Neural progenitor cell (in vitro differentiated cells): ENCODE measurements at regions not wholly inside any gene's neighbourhood (a gene's known extent, or its start where the extent isn't known, plus 50 kb on each side); places are given as distances from the start of the nearest gene placed in this dataset.

Experiments used
- DNase-seq: peaks from one replicate; pipeline ENCODE4 v3.0.0-alpha.2; 2016; ENCODE audit warnings: low spot score
- H2AFZ ChIP-seq: fragments of 200-600 bp; sonication (generic); replicated peaks from 2 replicates; pipeline ENCODE4 v1.6.1; 2016; ENCODE audit warnings: antibody characterized with exemption
- H3F3A ChIP-seq: fragments of 200-600 bp; sonication (generic); 2 replicates; pipeline ENCODE4 v1.6.1; 2016; ENCODE audit warnings: antibody characterized with exemption, low read depth
- H3K27ac ChIP-seq: fragments of 200-600 bp; sonication (generic); 2 replicates; pipeline ENCODE4 v1.5.1; 2016; ENCODE audit warnings: mild to moderate bottlenecking
- H3K27me3 ChIP-seq: fragments of 200-600 bp; sonication (generic); 2 replicates; pipeline ENCODE4 v1.6.1; 2016; ENCODE audit warnings: mild to moderate bottlenecking, moderate library complexity
- H3K36me3 ChIP-seq: fragments of 200-600 bp; sonication (generic); 2 replicates; pipeline ENCODE4 v1.5.1; 2016
- H3K4me1 ChIP-seq: fragments of 200-600 bp; sonication (generic); 2 replicates; pipeline ENCODE4 v1.6.1; 2016; ENCODE audit warnings: mixed run types
- H3K4me2 ChIP-seq: fragments of 200-600 bp; sonication (generic); 2 replicates; pipeline ENCODE4 v1.6.1; 2016
- H3K4me3 ChIP-seq: fragments of 200-600 bp; sonication (generic); 2 replicates; pipeline ENCODE4 v1.5.1; 2016
- H3K79me2 ChIP-seq: fragments of 200-600 bp; sonication (generic); 2 replicates; pipeline ENCODE4 v1.6.1; 2016; ENCODE audit warnings: low read depth
- H3K9ac ChIP-seq: fragments of 200-600 bp; sonication (generic); 2 replicates; pipeline ENCODE4 v1.6.1; 2016
- H3K9me3 ChIP-seq: fragments of 200-600 bp; sonication (generic); 2 replicates; pipeline ENCODE4 v1.5.1; 2016; ENCODE audit warnings: low read depth
- H4K20me1 ChIP-seq: fragments of 200-600 bp; sonication (generic); 2 replicates; pipeline ENCODE4 v1.6.1; 2016; ENCODE audit warnings: low read depth
- H3K27ac Mint-ChIP-seq: 3 replicates; pipeline ENCODE4 v1.8.0; 2021; ENCODE audit warnings: mixed read lengths
- H3K27me3 Mint-ChIP-seq: 2 replicates; pipeline ENCODE4 v1.8.0; 2022; ENCODE audit warnings: low read depth, mild to moderate bottlenecking, inconsistent platforms, moderate library complexity, mixed read lengths; ENCODE audit not compliant: insufficient read depth
- H3K36me3 Mint-ChIP-seq: 3 replicates; pipeline ENCODE4 v1.8.0; 2021; ENCODE audit warnings: mixed read lengths
- H3K4me1 Mint-ChIP-seq: 3 replicates; pipeline ENCODE4 v1.8.0; 2021; ENCODE audit warnings: mixed read lengths
- H3K4me3 Mint-ChIP-seq: 3 replicates; pipeline ENCODE4 v1.8.0; 2021; ENCODE audit warnings: mild to moderate bottlenecking, moderate library complexity, mixed read lengths
- H3K9me3 Mint-ChIP-seq: 3 replicates; pipeline ENCODE4 v1.8.0; 2020; ENCODE audit warnings: mixed read lengths
- EZH2 ChIP-seq: fragments of 200-600 bp; sonication (generic); IDR thresholded peaks from 2 replicates; pipeline ENCODE4 v1.6.1; 2017; ENCODE audit warnings: antibody characterized with exemption, mild to moderate bottlenecking, moderate library complexity
- EZH2phosphoT487 ChIP-seq: fragments of 200-600 bp; sonication (generic); IDR thresholded peaks from 2 replicates; pipeline ENCODE4 v1.6.1; 2017; ENCODE audit warnings: antibody characterized with exemption
- TF ChIP-seq, protein P1 (sequence below): fragments of 200-600 bp; sonication (generic); IDR thresholded peaks from 2 replicates; pipeline ENCODE4 v1.5.1; 2017; ENCODE audit warnings: antibody characterized with exemption, mild to moderate bottlenecking

DNA sequence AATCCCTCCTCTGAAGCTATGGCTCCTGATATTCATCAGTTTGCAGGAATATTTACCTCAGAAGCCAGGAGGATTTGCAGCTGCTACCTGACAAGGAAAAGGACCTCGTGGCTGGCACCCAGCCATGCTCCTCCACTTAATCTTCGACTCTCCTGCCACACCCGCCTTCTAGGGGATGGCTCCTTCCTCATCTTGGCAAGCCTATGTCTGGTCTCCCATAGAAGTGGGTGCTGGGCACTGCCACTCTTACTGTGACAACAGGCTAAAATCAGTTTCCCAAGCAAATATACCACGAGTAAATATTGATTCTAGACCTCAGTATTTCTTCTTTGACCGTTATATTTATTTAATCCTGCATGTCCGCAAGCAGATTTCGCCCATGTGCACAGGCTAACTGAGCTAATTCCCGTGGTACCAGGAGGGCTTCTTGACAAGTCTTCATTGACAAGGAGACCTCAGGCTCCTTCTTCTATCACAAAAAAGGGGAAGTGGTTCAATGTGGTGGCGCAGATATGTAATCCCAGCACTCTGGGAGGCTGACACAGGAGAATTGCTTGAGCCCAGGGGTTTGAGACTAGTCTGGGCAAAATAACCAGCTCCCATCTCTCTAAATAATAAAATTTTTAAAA is 52.6 kb upstream of the DCTD start:
- Histone ChIP-seq H4K20me1 (no peaks in the 10 kb centered on the region), H3K9ac (no peak overlapping the region), H3K9me3 (no peaks in the 10 kb centered on the region), H3F3A (no peaks in the 10 kb centered on the region), H3K4me2 (no peak overlapping the region), H3K36me3 (no peaks in the 10 kb centered on the region), H3K27me3 (no peaks in the 10 kb centered on the region), H3K79me2 (no peaks in the 10 kb centered on the region), H2AFZ (peak overlapping the region; percentile 84), H3K27ac (no peak overlapping the region), H3K4me1 (no peaks in the 10 kb centered on the region), H3K4me3 (no peak overlapping the region)
- no peaks in the 10 kb centered on the region for H3K4me1 Mint-ChIP-seq
- H3K36me3 Mint-ChIP-seq = no peaks in the 10 kb centered on the region
- DNase-seq = no peak
- no peaks in the 10 kb centered on the region for H3K9me3 Mint-ChIP-seq
- TF ChIP-seq, protein P1, sequence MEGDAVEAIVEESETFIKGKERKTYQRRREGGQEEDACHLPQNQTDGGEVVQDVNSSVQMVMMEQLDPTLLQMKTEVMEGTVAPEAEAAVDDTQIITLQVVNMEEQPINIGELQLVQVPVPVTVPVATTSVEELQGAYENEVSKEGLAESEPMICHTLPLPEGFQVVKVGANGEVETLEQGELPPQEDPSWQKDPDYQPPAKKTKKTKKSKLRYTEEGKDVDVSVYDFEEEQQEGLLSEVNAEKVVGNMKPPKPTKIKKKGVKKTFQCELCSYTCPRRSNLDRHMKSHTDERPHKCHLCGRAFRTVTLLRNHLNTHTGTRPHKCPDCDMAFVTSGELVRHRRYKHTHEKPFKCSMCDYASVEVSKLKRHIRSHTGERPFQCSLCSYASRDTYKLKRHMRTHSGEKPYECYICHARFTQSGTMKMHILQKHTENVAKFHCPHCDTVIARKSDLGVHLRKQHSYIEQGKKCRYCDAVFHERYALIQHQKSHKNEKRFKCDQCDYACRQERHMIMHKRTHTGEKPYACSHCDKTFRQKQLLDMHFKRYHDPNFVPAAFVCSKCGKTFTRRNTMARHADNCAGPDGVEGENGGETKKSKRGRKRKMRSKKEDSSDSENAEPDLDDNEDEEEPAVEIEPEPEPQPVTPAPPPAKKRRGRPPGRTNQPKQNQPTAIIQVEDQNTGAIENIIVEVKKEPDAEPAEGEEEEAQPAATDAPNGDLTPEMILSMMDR = no peak
- TF ChIP-seq EZH2phosphoT487 (no peak), EZH2 (no peak)
- H3K27ac Mint-ChIP-seq = no peak overlapping the region
- no peak overlapping the region for H3K4me3 Mint-ChIP-seq
- no peaks in the 10 kb centered on the region for H3K27me3 Mint-ChIP-seq

- no peaks in the 10 kb centered on the region for H3K4me1 Mint-ChIP-seq
- peak overlapping the region; percentile 84 for H2AFZ ChIP-seq
- H3K4me2 ChIP-seq = no peak overlapping the region
- H4K20me1 ChIP-seq = no peaks in the 10 kb centered on the region
- H3K4me1 ChIP-seq = no peaks in the 10 kb centered on the region
- H3K4me3 Mint-ChIP-seq = no peak overlapping the region
- no peak overlapping the region for H3K9ac ChIP-seq
- TF ChIP-seq EZH2 (no peak), EZH2phosphoT487 (no peak)
- TF ChIP-seq, protein P1 = no peak
- H3K27me3 ChIP-seq = no peaks in the 10 kb centered on the region
- no peaks in the 10 kb centered on the region for H3K9me3 ChIP-seq
- no peaks in the 10 kb centered on the region for H3K9me3 Mint-ChIP-seq
- no peaks in the 10 kb centered on the region for H3K27me3 Mint-ChIP-seq
- no peaks in the 10 kb centered on the region for H3F3A ChIP-seq
- H3K27ac Mint-ChIP-seq = no peak overlapping the region
- no peaks in the 10 kb centered on the region for H3K36me3 ChIP-seq
- H3K27ac ChIP-seq = no peak overlapping the region
- no peaks in the 10 kb centered on the region for H3K79me2 ChIP-seq
- H3K4me3 ChIP-seq = no peak overlapping the region
- no peak for DNase-seq
- H3K36me3 Mint-ChIP-seq = no peaks in the 10 kb centered on the region
These were observed 51.9 kb upstream of the DCTD start for GRCh38 chr4:182968917-182969650.

DNA sequence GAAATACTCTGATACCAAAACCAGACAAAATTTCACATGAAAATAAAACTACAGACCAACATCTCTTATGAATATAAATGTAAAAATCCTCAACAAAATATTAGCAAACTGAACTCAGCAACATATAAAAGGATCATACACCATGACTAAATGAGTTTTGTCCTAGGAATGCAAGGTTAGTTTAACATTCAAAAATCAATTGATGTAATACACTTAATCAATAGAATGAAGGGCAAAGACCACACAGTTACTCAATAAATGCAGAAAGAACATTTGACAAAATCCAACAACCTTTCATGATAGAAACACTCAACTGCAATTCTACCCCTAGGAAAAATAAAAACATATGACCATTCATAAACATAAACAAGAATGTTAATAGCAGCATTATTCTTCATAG is 50.2 kb upstream of the DCTD start:
- no peak overlapping the region for H3K4me3 Mint-ChIP-seq
- H3K36me3 Mint-ChIP-seq = no peaks in the 10 kb centered on the region

More for the DNA sequence above, 50.2 kb upstream of the DCTD start:
- Histone ChIP-seq H3K4me3 (no peak overlapping the region), H3K4me2 (no peak overlapping the region), H3K79me2 (no peaks in the 10 kb centered on the region), H3F3A (no peaks in the 10 kb centered on the region), H3K4me1 (no peaks in the 10 kb centered on the region), H3K36me3 (no peaks in the 10 kb centered on the region), H4K20me1 (no peaks in the 10 kb centered on the region), H3K27me3 (no peaks in the 10 kb centered on the region), H2AFZ (no peak overlapping the region), H3K9me3 (no peaks in the 10 kb centered on the region), H3K9ac (no peak overlapping the region), H3K27ac (no peak overlapping the region)
- no peaks in the 10 kb centered on the region for H3K27me3 Mint-ChIP-seq
- TF ChIP-seq, protein P1 = no peak
- TF ChIP-seq EZH2 (no peak), EZH2phosphoT487 (no peak)
- no peaks in the 10 kb centered on the region for H3K4me1 Mint-ChIP-seq
- DNase-seq = no peak
- H3K9me3 Mint-ChIP-seq = no peaks in the 10 kb centered on the region
- no peak overlapping the region for H3K27ac Mint-ChIP-seq
